SK-N-MC (cell line): ENCODE measurements at regions not wholly inside any gene's neighbourhood (a gene's known extent, or its start where the extent isn't known, plus 50 kb on each side); places are given as distances from the start of the nearest gene placed in this dataset.
"Not testable (repeated sequence)": the region's sequence is repeated elsewhere in the genome, so short reads cannot be mapped to it uniquely, and the experiment has no call there.

Source experiments
- DNase-seq: peaks from one replicate; pipeline ENCODE4 v3.0.0-alpha.2; 2011; ENCODE audit warnings: low read depth, low spot score
- H3K27ac ChIP-seq: fragments of 200-600 bp; sonication (generic); 2 replicates; pipeline ENCODE4 v1.5.1; 2016; ENCODE audit warnings: mixed run types
- H3K36me3 ChIP-seq: fragments of 200-600 bp; sonication (generic); 2 replicates; pipeline ENCODE4 v1.6.1; 2017; ENCODE audit warnings: antibody characterized with exemption, low read length, mixed read lengths; ENCODE audit not compliant: insufficient read depth
- H3K4me3 ChIP-seq: fragments of 200-600 bp; sonication (generic); 2 replicates; pipeline ENCODE4 v1.5.1; 2016
- H3K9ac ChIP-seq: fragments of 200-600 bp; sonication (generic); 2 replicates; pipeline ENCODE4 v1.8.0; 2017; ENCODE audit warnings: mixed run types, mixed read lengths; ENCODE audit not compliant: insufficient read length
- H3K9me3 ChIP-seq: fragments of 200-600 bp; sonication (generic); 2 replicates; pipeline ENCODE4 v1.6.1; 2017; ENCODE audit warnings: low read depth, mild to moderate bottlenecking, antibody characterized with exemption, low read length, moderate library complexity, mixed read lengths
- EZH2 ChIP-seq: fragments of 200-600 bp; sonication (generic); IDR thresholded peaks from one replicate; pipeline ENCODE4 v1.6.1; 2017; ENCODE audit warnings: antibody characterized with exemption
- FOXP2 ChIP-seq: optimal IDR thresholded peaks from 2 replicates; pipeline ENCODE3; 2011; ENCODE audit warnings: mild to moderate bottlenecking, moderate library complexity; ENCODE audit not compliant: insufficient read depth; ENCODE audit errors: extremely low read length, control extremely low read depth
- POLR2AphosphoS5 ChIP-seq: IDR thresholded peaks from 2 replicates; pipeline ENCODE4 v1.6.1; 2012; ENCODE audit warnings: mild to moderate bottlenecking, low read depth, low read length, borderline replicate concordance

GRCh38 chr15:92797168-92798052, 102.7 kb upstream of the CHD2 start:
- Histone ChIP-seq H3K9ac (no peak overlapping the region), H3K36me3 (no peaks in the 10 kb centered on the region), H3K9me3 (no peaks in the 10 kb centered on the region), H3K27ac (peak overlapping the region; percentile 65), H3K4me3 (no peak overlapping the region)
- peak; percentile 87 for DNase-seq
- TF ChIP-seq POLR2AphosphoS5, result no peak
- TF ChIP-seq EZH2, result no peak

GRCh38 chr15:92800013-92800412, 100.1 kb upstream of the CHD2 start:
- H3K36me3 ChIP-seq, result no peaks in the 10 kb centered on the region
- H3K9me3 ChIP-seq, result no peaks in the 10 kb centered on the region
- TF ChIP-seq EZH2 (no peak), FOXP2 (no peak), POLR2AphosphoS5 (no peak)
- no peak for DNase-seq
- H3K9ac ChIP-seq, result no peak overlapping the region
- no peak overlapping the region for H3K27ac ChIP-seq
- no peak overlapping the region for H3K4me3 ChIP-seq

- not testable (repeated sequence) for DNase-seq, H3K9me3 ChIP-seq, H3K4me3 ChIP-seq, H3K27ac ChIP-seq, H3K36me3 ChIP-seq, H3K9ac ChIP-seq
These were observed 99.6 kb upstream of the CHD2 start for GRCh38 chr15:92800416-92801055.

- not testable (repeated sequence) for H3K4me3 ChIP-seq, H3K9me3 ChIP-seq, H3K27ac ChIP-seq, H3K36me3 ChIP-seq, DNase-seq, H3K9ac ChIP-seq
These were observed 98.9 kb upstream of the CHD2 start for GRCh38 chr15:92801056-92801773.

- no peaks in the 10 kb centered on the region for H3K36me3 ChIP-seq
- no peak overlapping the region for H3K4me3 ChIP-seq
- H3K27ac ChIP-seq, result no peak overlapping the region
- H3K9ac ChIP-seq, result no peak overlapping the region
- TF ChIP-seq EZH2, result no peak
- no peak for TF ChIP-seq POLR2AphosphoS5
- no peak for TF ChIP-seq FOXP2
- no peak for DNase-seq
- H3K9me3 ChIP-seq, result no peaks in the 10 kb centered on the region
These were observed 98.2 kb upstream of the CHD2 start for GRCh38 chr15:92801774-92802464.

GRCh38 chr15:92803536-92803851, 96.6 kb upstream of the CHD2 start:
- no peak overlapping the region for H3K4me3 ChIP-seq
- no peak overlapping the region for H3K27ac ChIP-seq
- no peak for DNase-seq
- no peak overlapping the region for H3K9ac ChIP-seq
- no peaks in the 10 kb centered on the region for H3K36me3 ChIP-seq
- H3K9me3 ChIP-seq, result no peaks in the 10 kb centered on the region
- TF ChIP-seq FOXP2 (no peak), EZH2 (no peak), POLR2AphosphoS5 (no peak)

- H3K9ac ChIP-seq, result no peak overlapping the region
- TF ChIP-seq POLR2AphosphoS5 (no peak), FOXP2 (no peak), EZH2 (no peak)
- DNase-seq, result no peak
These were observed 96.1 kb upstream of the CHD2 start for GRCh38 chr15:92803852-92804609.

GRCh38 chr15:92804610-92804936, 95.6 kb upstream of the CHD2 start:
- H3K27ac ChIP-seq, H3K9ac ChIP-seq: not testable (repeated sequence)

More at GRCh38 chr15:92803852-92804609, 96.1 kb upstream of the CHD2 start:
- Histone ChIP-seq H3K9me3 (no peaks in the 10 kb centered on the region), H3K27ac (no peak overlapping the region), H3K4me3 (no peak overlapping the region), H3K36me3 (no peaks in the 10 kb centered on the region)

More at GRCh38 chr15:92804610-92804936, 95.6 kb upstream of the CHD2 start:
- not testable (repeated sequence) for DNase-seq, H3K4me3 ChIP-seq, H3K36me3 ChIP-seq, H3K9me3 ChIP-seq
